Karpas-422 (cell line): ENCODE measurements at regions not wholly inside any gene's neighbourhood (a gene's known extent, or its start where the extent isn't known, plus 50 kb on each side); places are given as distances from the start of the nearest gene placed in this dataset.

Source experiments
- DNase-seq: peaks from one replicate; pipeline ENCODE4 v3.0.0-alpha.2; 2015
- H2AFZ ChIP-seq: fragments of 200-600 bp; sonication (generic); 2 replicates; pipeline ENCODE4 v1.6.1; 2014; ENCODE audit warnings: antibody characterized with exemption, low read length, mixed read lengths
- H3K27ac ChIP-seq: fragments of 200-600 bp; sonication (generic); 2 replicates; pipeline ENCODE4 v1.5.1; 2014; ENCODE audit warnings: mild to moderate bottlenecking, low read length, moderate library complexity
- H3K27me3 ChIP-seq: fragments of 200-600 bp; sonication (generic); 2 replicates; pipeline ENCODE4 v1.6.1; 2014; ENCODE audit warnings: low read length, mixed read lengths
- H3K36me3 ChIP-seq: fragments of 200-600 bp; sonication (generic); 2 replicates; pipeline ENCODE4 v1.6.1; 2014; ENCODE audit warnings: low read length, mixed read lengths; ENCODE audit not compliant: insufficient read depth
- H3K4me1 ChIP-seq: fragments of 200-600 bp; sonication (generic); 2 replicates; pipeline ENCODE4 v1.6.1; 2014; ENCODE audit warnings: mild to moderate bottlenecking, low read length, mixed read lengths
- H3K4me2 ChIP-seq: fragments of 200-600 bp; sonication (generic); 2 replicates; pipeline ENCODE4 v1.6.1; 2014; ENCODE audit warnings: low read length, low read depth, mild to moderate bottlenecking; ENCODE audit not compliant: poor library complexity, severe bottlenecking
- H3K4me3 ChIP-seq: fragments of 200-600 bp; sonication (generic); 2 replicates; pipeline ENCODE4 v1.5.1; 2014; ENCODE audit warnings: mild to moderate bottlenecking, antibody characterized with exemption, low read length, mixed read lengths
- H3K79me2 ChIP-seq: fragments of 200-600 bp; sonication (generic); 2 replicates; pipeline ENCODE4 v1.6.1; 2014; ENCODE audit warnings: mild to moderate bottlenecking, low read length, mixed read lengths
- H3K9ac ChIP-seq: fragments of 200-600 bp; sonication (generic); 2 replicates; pipeline ENCODE4 v1.6.0; 2014; ENCODE audit warnings: low read length
- H3K9me2 ChIP-seq: fragments of 200-600 bp; sonication (generic), shearing (Covaris generic); replicated peaks from 2 replicates; pipeline ENCODE4 v1.6.0; 2014; ENCODE audit warnings: mild to moderate bottlenecking, low read length, moderate library complexity; ENCODE audit not compliant: insufficient read depth
- H3K9me3 ChIP-seq: fragments of 300-700, 200-600 bp; sonication (generic); 2 replicates; pipeline ENCODE4 v1.6.1; 2014; ENCODE audit warnings: low read length, mixed read lengths
- H4K20me1 ChIP-seq: fragments of 200-600 bp; sonication (generic); 2 replicates; pipeline ENCODE4 v1.6.1; 2014; ENCODE audit warnings: mild to moderate bottlenecking, antibody characterized with exemption, low read length, low read depth; ENCODE audit not compliant: insufficient read depth

GRCh38 chr2:106028192-106028591, 165.9 kb downstream of the UXS1 start:
- Histone ChIP-seq H2AFZ (no peak overlapping the region), H3K9me3 (no peaks in the 10 kb centered on the region), H3K4me3 (no peak overlapping the region), H3K4me2 (no peak overlapping the region), H3K4me1 (no peaks in the 10 kb centered on the region), H3K27ac (no peak overlapping the region), H3K36me3 (no peaks in the 10 kb centered on the region), H3K9ac (no peak overlapping the region), H3K27me3 (no peaks in the 10 kb centered on the region), H3K79me2 (no peaks in the 10 kb centered on the region), H4K20me1 (no peaks in the 10 kb centered on the region), H3K9me2 (no peaks in the 10 kb centered on the region)
- no peak for DNase-seq

GRCh38 chr2:106026271-106027190, 167.6 kb downstream of the UXS1 start:
- no peaks in the 10 kb centered on the region for H4K20me1 ChIP-seq
- DNase-seq: no peak
- H3K9ac ChIP-seq: no peak overlapping the region

DNA sequence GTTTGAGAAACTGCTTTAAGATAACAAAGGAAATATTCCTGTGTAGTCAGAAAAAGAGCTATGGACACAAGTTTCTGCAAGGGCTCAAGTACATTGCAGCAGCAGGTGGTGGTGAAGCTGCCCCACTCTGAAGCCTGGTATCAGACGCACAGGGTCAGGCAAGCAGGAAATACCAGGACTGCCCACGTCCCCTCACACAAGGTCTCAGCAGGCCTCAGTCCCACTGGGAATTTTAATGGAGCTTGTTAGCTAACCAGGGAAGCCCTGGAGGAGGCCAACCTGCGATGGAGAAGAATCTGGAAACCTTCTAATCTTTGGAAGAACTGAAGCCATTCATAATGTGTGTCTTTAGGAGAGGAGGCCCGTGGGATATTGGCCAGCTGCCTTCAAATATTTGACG, 168.3 kb downstream of the UXS1 start:
- DNase-seq: no peak
- Histone ChIP-seq H3K4me2 (no peak overlapping the region), H3K9me3 (no peaks in the 10 kb centered on the region), H3K4me1 (no peaks in the 10 kb centered on the region), H2AFZ (no peak overlapping the region), H3K79me2 (no peaks in the 10 kb centered on the region), H3K4me3 (no peak overlapping the region), H3K27ac (no peak overlapping the region), H3K9ac (no peak overlapping the region), H3K27me3 (no peaks in the 10 kb centered on the region), H3K36me3 (no peaks in the 10 kb centered on the region), H4K20me1 (no peaks in the 10 kb centered on the region), H3K9me2 (no peaks in the 10 kb centered on the region)

More at GRCh38 chr2:106026271-106027190, 167.6 kb downstream of the UXS1 start:
- Histone ChIP-seq H3K4me2 (no peak overlapping the region), H3K4me1 (no peaks in the 10 kb centered on the region), H3K9me2 (no peaks in the 10 kb centered on the region), H3K9me3 (no peaks in the 10 kb centered on the region), H3K27ac (no peak overlapping the region), H3K79me2 (no peaks in the 10 kb centered on the region), H3K36me3 (no peaks in the 10 kb centered on the region), H3K4me3 (no peak overlapping the region), H3K27me3 (no peaks in the 10 kb centered on the region), H2AFZ (no peak overlapping the region)

- no peak for DNase-seq
- Histone ChIP-seq H3K4me3 (no peak overlapping the region), H3K9me3 (no peaks in the 10 kb centered on the region), H3K27me3 (no peaks in the 10 kb centered on the region), H3K4me1 (no peaks in the 10 kb centered on the region), H3K36me3 (no peaks in the 10 kb centered on the region), H3K9me2 (no peaks in the 10 kb centered on the region), H3K79me2 (no peaks in the 10 kb centered on the region), H3K27ac (no peak overlapping the region), H2AFZ (no peak overlapping the region), H3K4me2 (no peak overlapping the region), H3K9ac (no peak overlapping the region), H4K20me1 (no peaks in the 10 kb centered on the region)
These were observed 172.5 kb downstream of the UXS1 start for GRCh38 chr2:106021662-106022028.

GRCh38 chr2:106020821-106021661, 173.1 kb downstream of the UXS1 start:
- no peaks in the 10 kb centered on the region for H3K9me2 ChIP-seq
- no peaks in the 10 kb centered on the region for H3K79me2 ChIP-seq
- no peak overlapping the region for H3K27ac ChIP-seq
- no peak overlapping the region for H2AFZ ChIP-seq
- no peaks in the 10 kb centered on the region for H3K9me3 ChIP-seq
- no peaks in the 10 kb centered on the region for H3K36me3 ChIP-seq
- no peak for DNase-seq
- no peaks in the 10 kb centered on the region for H4K20me1 ChIP-seq
- H3K4me3 ChIP-seq: no peak overlapping the region
- H3K4me1 ChIP-seq: no peaks in the 10 kb centered on the region
- H3K4me2 ChIP-seq: no peak overlapping the region
- H3K27me3 ChIP-seq: no peaks in the 10 kb centered on the region
- no peak overlapping the region for H3K9ac ChIP-seq

DNA sequence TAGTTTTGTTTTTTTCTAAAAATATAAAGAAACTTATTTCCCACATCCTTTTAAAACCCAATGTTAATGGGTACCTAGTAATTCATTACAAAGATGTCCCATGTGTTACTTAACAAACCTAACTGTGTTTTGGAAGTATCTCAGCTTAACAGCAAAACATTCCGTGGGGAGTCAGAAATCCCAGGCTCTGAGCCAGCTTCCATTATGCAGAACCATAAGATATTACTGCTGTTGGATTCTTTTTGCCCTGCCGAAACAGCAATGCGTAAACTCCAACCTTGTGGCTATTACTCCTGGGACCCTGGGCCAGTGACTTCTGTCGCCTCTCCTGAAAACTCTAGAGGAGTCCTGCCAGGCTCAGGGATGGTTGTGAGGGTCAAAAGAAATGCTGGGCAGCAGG, 174.1 kb downstream of the UXS1 start:
- no peaks in the 10 kb centered on the region for H3K9me2 ChIP-seq
- no peak overlapping the region for H3K4me3 ChIP-seq
- no peaks in the 10 kb centered on the region for H3K36me3 ChIP-seq
- no peaks in the 10 kb centered on the region for H4K20me1 ChIP-seq
- no peaks in the 10 kb centered on the region for H3K4me1 ChIP-seq
- no peaks in the 10 kb centered on the region for H3K9me3 ChIP-seq
- DNase-seq: no peak
- H3K4me2 ChIP-seq: no peak overlapping the region
- no peak overlapping the region for H2AFZ ChIP-seq
- no peak overlapping the region for H3K27ac ChIP-seq
- H3K27me3 ChIP-seq: no peaks in the 10 kb centered on the region
- H3K9ac ChIP-seq: no peak overlapping the region
- H3K79me2 ChIP-seq: no peaks in the 10 kb centered on the region

DNA sequence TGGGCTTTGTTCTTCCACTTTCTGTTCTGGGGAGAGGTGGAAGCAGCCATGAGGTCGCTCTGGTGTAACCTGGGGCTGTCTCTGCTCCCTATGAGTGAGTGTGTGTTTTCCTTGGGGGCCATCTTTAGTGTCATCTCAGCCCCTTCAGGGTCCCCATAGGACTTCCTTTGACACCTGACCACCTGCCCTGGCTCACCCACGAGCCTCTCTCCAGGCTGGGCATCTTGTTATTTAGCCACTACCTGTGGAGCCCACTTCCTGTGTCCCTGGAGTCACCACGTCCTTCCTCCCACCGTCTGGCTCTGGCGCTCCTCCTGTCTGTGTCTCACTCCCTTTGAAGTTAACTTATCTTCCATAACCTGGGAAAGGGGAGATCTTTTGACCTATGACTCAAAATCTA, 176.0 kb downstream of the UXS1 start:
- H3K9ac ChIP-seq: no peak overlapping the region
- no peaks in the 10 kb centered on the region for H3K79me2 ChIP-seq
- no peaks in the 10 kb centered on the region for H3K27me3 ChIP-seq
- H4K20me1 ChIP-seq: no peaks in the 10 kb centered on the region
- no peaks in the 10 kb centered on the region for H3K36me3 ChIP-seq
- no peaks in the 10 kb centered on the region for H3K9me3 ChIP-seq
- no peaks in the 10 kb centered on the region for H3K4me1 ChIP-seq
- H2AFZ ChIP-seq: 0 out of 2 replicates have a peak overlapping the region, but pooled peaks have one; percentile 14
- no peak for DNase-seq
- H3K4me3 ChIP-seq: no peak overlapping the region
- no peak overlapping the region for H3K27ac ChIP-seq
- no peaks in the 10 kb centered on the region for H3K9me2 ChIP-seq
- no peak overlapping the region for H3K4me2 ChIP-seq

- no peak overlapping the region for H2AFZ ChIP-seq
- H3K4me2 ChIP-seq: no peak overlapping the region
- H4K20me1 ChIP-seq: no peaks in the 10 kb centered on the region
- no peaks in the 10 kb centered on the region for H3K4me1 ChIP-seq
- H3K9ac ChIP-seq: no peak overlapping the region
- H3K9me2 ChIP-seq: 0 out of 2 replicates have a peak, but pooled peaks cover 4% of the 10 kb centered on the region
- H3K79me2 ChIP-seq: no peaks in the 10 kb centered on the region
- DNase-seq: no peak
- no peaks in the 10 kb centered on the region for H3K36me3 ChIP-seq
- H3K27me3 ChIP-seq: no peaks in the 10 kb centered on the region
- H3K27ac ChIP-seq: no peak overlapping the region
- H3K4me3 ChIP-seq: no peak overlapping the region
- no peaks in the 10 kb centered on the region for H3K9me3 ChIP-seq
These were observed 181.3 kb downstream of the UXS1 start for GRCh38 chr2:106012591-106013347.
